Esophagus squamous epithelium (tissue), 4 donors: ENCODE measurements at regions not wholly inside any gene's neighbourhood (a gene's known extent, or its start where the extent isn't known, plus 50 kb on each side); places are given as distances from the start of the nearest gene placed in this dataset.

ENCODE experiments used
- POLR2A ChIP-seq, 4 donors: fragments of 450-650 bp; IDR thresholded peaks; one replicate each; pipeline ENCODE4 v1.6.1; 2017; ENCODE audit warnings: antibody characterized with exemption in 4 of 4, mild to moderate bottlenecking in 4 of 4, moderate library complexity in 3 of 4
- TF ChIP-seq, protein P1 (sequence below), 6 experiments: fragments of 450-650 bp in 4 of 6; fragments of 200-600 bp in 2 of 6; sonication (generic) in 2 of 6; IDR thresholded peaks; one replicate each; pipeline ENCODE4 v1.5.1; 2016 to 2019; ENCODE audit warnings: antibody characterized with exemption in 6 of 6, mild to moderate bottlenecking in 4 of 6, moderate library complexity in 4 of 6

GRCh38 chr6:84554074-84554473 is 210.3 kb downstream of the TBX18 start:
- TF ChIP-seq, protein P1, sequence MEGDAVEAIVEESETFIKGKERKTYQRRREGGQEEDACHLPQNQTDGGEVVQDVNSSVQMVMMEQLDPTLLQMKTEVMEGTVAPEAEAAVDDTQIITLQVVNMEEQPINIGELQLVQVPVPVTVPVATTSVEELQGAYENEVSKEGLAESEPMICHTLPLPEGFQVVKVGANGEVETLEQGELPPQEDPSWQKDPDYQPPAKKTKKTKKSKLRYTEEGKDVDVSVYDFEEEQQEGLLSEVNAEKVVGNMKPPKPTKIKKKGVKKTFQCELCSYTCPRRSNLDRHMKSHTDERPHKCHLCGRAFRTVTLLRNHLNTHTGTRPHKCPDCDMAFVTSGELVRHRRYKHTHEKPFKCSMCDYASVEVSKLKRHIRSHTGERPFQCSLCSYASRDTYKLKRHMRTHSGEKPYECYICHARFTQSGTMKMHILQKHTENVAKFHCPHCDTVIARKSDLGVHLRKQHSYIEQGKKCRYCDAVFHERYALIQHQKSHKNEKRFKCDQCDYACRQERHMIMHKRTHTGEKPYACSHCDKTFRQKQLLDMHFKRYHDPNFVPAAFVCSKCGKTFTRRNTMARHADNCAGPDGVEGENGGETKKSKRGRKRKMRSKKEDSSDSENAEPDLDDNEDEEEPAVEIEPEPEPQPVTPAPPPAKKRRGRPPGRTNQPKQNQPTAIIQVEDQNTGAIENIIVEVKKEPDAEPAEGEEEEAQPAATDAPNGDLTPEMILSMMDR (IDR thresholded peaks at IDR 0.05) = no peak
- TF ChIP-seq POLR2A (IDR thresholded peaks at IDR 0.05) = no peak
